Smooth muscle cell (in vitro differentiated cells): ENCODE measurements at regions not wholly inside any gene's neighbourhood (a gene's known extent, or its start where the extent isn't known, plus 50 kb on each side); places are given as distances from the start of the nearest gene placed in this dataset.

Experiments used
- DNase-seq: peaks from one replicate; lab custom pipeline; 2025; ENCODE audit not compliant: unreplicated experiment; lab: John Stamatoyannopoulos, UW
- H2AFZ ChIP-seq: fragments of 200-600 bp; sonication (generic); 2 replicates; pipeline ENCODE4 v1.6.0; 2016; ENCODE audit warnings: antibody characterized with exemption, low read depth, mild to moderate bottlenecking
- H3F3A ChIP-seq: fragments of 200-600 bp; sonication (generic); 2 replicates; pipeline ENCODE4 v1.6.0; 2017; ENCODE audit warnings: antibody characterized with exemption, low read depth
- H3K27ac ChIP-seq: fragments of 200-600 bp; sonication (generic); 2 replicates; pipeline ENCODE4 v1.5.1; 2016; ENCODE audit warnings: low read depth, mild to moderate bottlenecking
- H3K27me3 ChIP-seq: fragments of 200-600 bp; sonication (generic); 2 replicates; pipeline ENCODE4 v1.6.1; 2016; ENCODE audit warnings: low read depth, mild to moderate bottlenecking
- H3K36me3 ChIP-seq: fragments of 200-600 bp; sonication (generic); 2 replicates; pipeline ENCODE4 v1.5.1; 2016; ENCODE audit warnings: low read depth
- H3K4me1 ChIP-seq: fragments of 200-600 bp; sonication (generic); 2 replicates; pipeline ENCODE4 v1.5.1; 2016; ENCODE audit warnings: low read depth
- H3K4me2 ChIP-seq: fragments of 200-600 bp; sonication (generic); 2 replicates; pipeline ENCODE4 v1.6.0; 2016; ENCODE audit warnings: mild to moderate bottlenecking
- H3K4me3 ChIP-seq: fragments of 200-600 bp; sonication (generic); 2 replicates; pipeline ENCODE4 v1.5.1; 2016; ENCODE audit warnings: mild to moderate bottlenecking
- H3K79me2 ChIP-seq: fragments of 200-600 bp; sonication (generic); 2 replicates; pipeline ENCODE4 v1.6.0; 2016; ENCODE audit warnings: low read depth, mild to moderate bottlenecking
- H3K9ac ChIP-seq: fragments of 200-600 bp; sonication (generic); 2 replicates; pipeline ENCODE4 v1.6.0; 2016; ENCODE audit warnings: low read depth
- H3K9me3 ChIP-seq: fragments of 200-600 bp; sonication (generic); replicated peaks from 2 replicates; pipeline ENCODE4 v1.5.1; 2016; ENCODE audit warnings: low read depth
- H4K20me1 ChIP-seq: fragments of 200-600 bp; sonication (generic); 2 replicates; pipeline ENCODE4 v1.6.0; 2016; ENCODE audit warnings: low read depth
- CTCF ChIP-seq: fragments of 200-600 bp; sonication (generic); IDR thresholded peaks from 2 replicates; pipeline ENCODE4 v1.5.1; 2017; ENCODE audit warnings: borderline replicate concordance, mild to moderate bottlenecking, antibody characterized with exemption; ENCODE audit not compliant: insufficient read depth, poor library complexity, severe bottlenecking
- whole genome bisulfite sequencing: methylation state at CpG from one replicate; pipeline ENCODE4 v1.1.7; 2016; ENCODE audit warnings: low lambda C conversion rate; 5-methylcytosine and 5-hydroxymethylcytosine counted together

- no peak overlapping the region for H3K4me2 ChIP-seq
- H4K20me1 ChIP-seq = no peaks in the 10 kb centered on the region
- H3K4me1 ChIP-seq = no peaks in the 10 kb centered on the region
- no peak overlapping the region for H3K4me3 ChIP-seq
- no peak for DNase-seq
- WGBS = 85% methylated on average over 7 of the region's 7 CpGs
- no peak overlapping the region for H2AFZ ChIP-seq
- no peaks in the 10 kb centered on the region for H3K36me3 ChIP-seq
- H3K9ac ChIP-seq = no peak overlapping the region
- no peaks in the 10 kb centered on the region for H3F3A ChIP-seq
- peaks cover 3% of the 10 kb centered on the region for H3K27me3 ChIP-seq
- no peaks in the 10 kb centered on the region for H3K79me2 ChIP-seq
- TF ChIP-seq CTCF = no peak
- no peak overlapping the region for H3K27ac ChIP-seq
- H3K9me3 ChIP-seq = no peaks in the 10 kb centered on the region
These were observed 105.0 kb downstream of the PDCL3 start for GRCh38 chr2:100667801-100668200.

GRCh38 chr2:100670232-100670631 lies 107.4 kb downstream of the PDCL3 start:
- DNase-seq = no peak
- Histone ChIP-seq H3K27me3 (peaks cover 3% of the 10 kb centered on the region), H3K9ac (no peak overlapping the region), H3K36me3 (no peaks in the 10 kb centered on the region), H4K20me1 (no peaks in the 10 kb centered on the region), H3K4me3 (no peak overlapping the region), H3K4me2 (no peak overlapping the region), H3K27ac (no peak overlapping the region), H3K9me3 (no peaks in the 10 kb centered on the region), H2AFZ (no peak overlapping the region), H3K79me2 (no peaks in the 10 kb centered on the region), H3K4me1 (no peaks in the 10 kb centered on the region), H3F3A (no peaks in the 10 kb centered on the region)
- WGBS = 89% methylated on average over 5 of the region's 5 CpGs
- no peak for TF ChIP-seq CTCF

GRCh38 chr2:100673115-100673514 lies 110.3 kb downstream of the PDCL3 start:
- WGBS = 89% methylated on average over 8 of the region's 8 CpGs
- Histone ChIP-seq H4K20me1 (no peaks in the 10 kb centered on the region), H3F3A (no peaks in the 10 kb centered on the region), H3K4me3 (no peak overlapping the region), H3K4me2 (no peak overlapping the region), H3K36me3 (no peaks in the 10 kb centered on the region), H3K9me3 (no peaks in the 10 kb centered on the region), H3K9ac (no peak overlapping the region), H3K27ac (no peak overlapping the region), H3K79me2 (no peaks in the 10 kb centered on the region), H2AFZ (no peak overlapping the region), H3K27me3 (peaks cover 3% of the 10 kb centered on the region), H3K4me1 (no peaks in the 10 kb centered on the region)
- no peak for TF ChIP-seq CTCF
- no peak for DNase-seq

- no peak overlapping the region for H3K27ac ChIP-seq
- no peaks in the 10 kb centered on the region for H3F3A ChIP-seq
- no peaks in the 10 kb centered on the region for H3K9me3 ChIP-seq
- H2AFZ ChIP-seq = no peak overlapping the region
- no peak for DNase-seq
- no peak overlapping the region for H3K9ac ChIP-seq
- H3K4me2 ChIP-seq = no peak overlapping the region
- no peaks in the 10 kb centered on the region for H3K4me1 ChIP-seq
- TF ChIP-seq CTCF = no peak
- H4K20me1 ChIP-seq = no peaks in the 10 kb centered on the region
- H3K4me3 ChIP-seq = no peak overlapping the region
- peaks cover 3% of the 10 kb centered on the region for H3K27me3 ChIP-seq
- H3K36me3 ChIP-seq = no peaks in the 10 kb centered on the region
- no peaks in the 10 kb centered on the region for H3K79me2 ChIP-seq
- 89% methylated on average over 15 of the region's 15 CpGs for WGBS
These were observed 111.1 kb downstream of the PDCL3 start for GRCh38 chr2:100673691-100674485.
